ENCODE measurements at regions not wholly inside any gene's neighbourhood (a gene's known extent, or its start where the extent isn't known, plus 50 kb on each side); places are given as distances from the start of the nearest gene placed in this dataset.

GRCh38 chr6:14375930-14376329 lies 258.4 kb downstream of the CD83 start:
- in situ Hi-C loops (cut with HindIII; ENCODE audit: low pct_unique_long_range_greater_than_20kb, low sequenced_read_pairs) = no loop called here
- TF ChIP-seq TCF7L2 (IDR thresholded peaks at IDR 0.05; ENCODE audit: low read depth, low read length) (no peak), SIN3A (IDR thresholded peaks at IDR 0.05; ENCODE audit: borderline replicate concordance, insufficient read depth, low read depth, low read length) (no peak), POLR2AphosphoS5 (IDR thresholded peaks at IDR 0.05; ENCODE audit: low read depth, low read length) (no peak), CTCF (IDR thresholded peaks at IDR 0.05) (no peak)
- TF ChIP-seq, protein P1, sequence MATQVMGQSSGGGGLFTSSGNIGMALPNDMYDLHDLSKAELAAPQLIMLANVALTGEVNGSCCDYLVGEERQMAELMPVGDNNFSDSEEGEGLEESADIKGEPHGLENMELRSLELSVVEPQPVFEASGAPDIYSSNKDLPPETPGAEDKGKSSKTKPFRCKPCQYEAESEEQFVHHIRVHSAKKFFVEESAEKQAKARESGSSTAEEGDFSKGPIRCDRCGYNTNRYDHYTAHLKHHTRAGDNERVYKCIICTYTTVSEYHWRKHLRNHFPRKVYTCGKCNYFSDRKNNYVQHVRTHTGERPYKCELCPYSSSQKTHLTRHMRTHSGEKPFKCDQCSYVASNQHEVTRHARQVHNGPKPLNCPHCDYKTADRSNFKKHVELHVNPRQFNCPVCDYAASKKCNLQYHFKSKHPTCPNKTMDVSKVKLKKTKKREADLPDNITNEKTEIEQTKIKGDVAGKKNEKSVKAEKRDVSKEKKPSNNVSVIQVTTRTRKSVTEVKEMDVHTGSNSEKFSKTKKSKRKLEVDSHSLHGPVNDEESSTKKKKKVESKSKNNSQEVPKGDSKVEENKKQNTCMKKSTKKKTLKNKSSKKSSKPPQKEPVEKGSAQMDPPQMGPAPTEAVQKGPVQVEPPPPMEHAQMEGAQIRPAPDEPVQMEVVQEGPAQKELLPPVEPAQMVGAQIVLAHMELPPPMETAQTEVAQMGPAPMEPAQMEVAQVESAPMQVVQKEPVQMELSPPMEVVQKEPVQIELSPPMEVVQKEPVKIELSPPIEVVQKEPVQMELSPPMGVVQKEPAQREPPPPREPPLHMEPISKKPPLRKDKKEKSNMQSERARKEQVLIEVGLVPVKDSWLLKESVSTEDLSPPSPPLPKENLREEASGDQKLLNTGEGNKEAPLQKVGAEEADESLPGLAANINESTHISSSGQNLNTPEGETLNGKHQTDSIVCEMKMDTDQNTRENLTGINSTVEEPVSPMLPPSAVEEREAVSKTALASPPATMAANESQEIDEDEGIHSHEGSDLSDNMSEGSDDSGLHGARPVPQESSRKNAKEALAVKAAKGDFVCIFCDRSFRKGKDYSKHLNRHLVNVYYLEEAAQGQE (IDR thresholded peaks at IDR 0.05; ENCODE audit: insufficient read depth in 1 of 2, low read depth in 2 of 2, low read length in 1 of 2) = no peak
- ATAC-seq (no peak), DNase-seq (ENCODE audit: low read depth, low spot score) (no peak)
- H3K36me3 ChIP-seq (ENCODE audit: control insufficient read depth, insufficient read depth, low read length) = no peaks in the 10 kb centered on the region
- no peaks in the 10 kb centered on the region for H3K9me3 ChIP-seq (ENCODE audit: control insufficient read depth, insufficient read depth, low read depth, low read length)
- intact Hi-C loops (cut with micrococcal nuclease; ENCODE audit: unreplicated experiment) = no loop called here
- BruUV-seq (replicated peaks) = no TSS peak
- no peaks in the 10 kb centered on the region for H3K27me3 ChIP-seq (ENCODE audit: control insufficient read depth, insufficient read depth, low read length)
- no peaks in the 10 kb centered on the region for H3K4me1 ChIP-seq (ENCODE audit: control insufficient read depth, insufficient read depth, low read length)
- POLR2A ChIA-PET = no interaction called here
- CTCF ChIA-PET = no interaction called here
- no peak overlapping the region for H3K27ac ChIP-seq (ENCODE audit: low read length)
- no peak overlapping the region for H3K4me3 ChIP-seq (ENCODE audit: low read depth in 2 of 2, low read length in 2 of 2)

DNA sequence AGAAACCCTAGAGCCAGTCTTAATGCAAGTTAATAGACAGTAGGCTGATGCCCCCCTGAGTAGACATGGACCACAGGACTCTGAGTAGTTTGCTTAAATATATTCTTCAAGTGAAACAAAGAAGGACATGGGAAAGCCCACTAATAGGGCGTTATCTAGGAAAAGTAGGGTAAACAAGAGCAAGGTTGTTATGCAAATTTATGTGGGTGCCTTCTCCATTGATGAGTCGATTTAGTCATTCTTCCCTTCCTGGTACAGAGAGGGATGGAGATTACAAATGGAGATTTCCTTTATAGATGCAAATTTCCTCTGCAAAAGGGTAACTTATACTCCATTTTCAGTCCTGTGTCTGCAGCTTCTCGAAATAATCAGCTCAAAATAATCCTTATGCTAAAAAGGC lies 262.0 kb downstream of the CD83 start:
- H3K4me1 ChIP-seq (ENCODE audit: control insufficient read depth, insufficient read depth, low read length) = no peaks in the 10 kb centered on the region
- no peak for TF ChIP-seq CTCF (IDR thresholded peaks at IDR 0.05)
- no peak for TF ChIP-seq TCF7L2 (IDR thresholded peaks at IDR 0.05; ENCODE audit: low read depth, low read length)
- no peak for TF ChIP-seq POLR2AphosphoS5 (IDR thresholded peaks at IDR 0.05; ENCODE audit: low read depth, low read length)
- TF ChIP-seq SIN3A (IDR thresholded peaks at IDR 0.05; ENCODE audit: borderline replicate concordance, insufficient read depth, low read depth, low read length) = no peak
- TF ChIP-seq, protein P1 (IDR thresholded peaks at IDR 0.05; ENCODE audit: insufficient read depth in 1 of 2, low read depth in 2 of 2, low read length in 1 of 2) = no peak
- intact Hi-C loops (cut with micrococcal nuclease; ENCODE audit: unreplicated experiment) = no loop called here
- no TSS peak for BruUV-seq (replicated peaks)
- no peak overlapping the region for H3K4me3 ChIP-seq (ENCODE audit: low read depth in 2 of 2, low read length in 2 of 2)
- H3K27me3 ChIP-seq (ENCODE audit: control insufficient read depth, insufficient read depth, low read length) = no peaks in the 10 kb centered on the region
- H3K27ac ChIP-seq (ENCODE audit: low read length) = no peak overlapping the region
- in situ Hi-C loops (cut with HindIII; ENCODE audit: low pct_unique_long_range_greater_than_20kb, low sequenced_read_pairs) = no loop called here
- ChIA-PET CTCF (no interaction called here), POLR2A (no interaction called here)
- no peak for DNase-seq (ENCODE audit: low read depth, low spot score)
- H3K36me3 ChIP-seq (ENCODE audit: control insufficient read depth, insufficient read depth, low read length) = no peaks in the 10 kb centered on the region
- ATAC-seq = no peak
- no peaks in the 10 kb centered on the region for H3K9me3 ChIP-seq (ENCODE audit: control insufficient read depth, insufficient read depth, low read depth, low read length)
